ENCODE measurements at regions not wholly inside any gene's neighbourhood (a gene's known extent, or its start where the extent isn't known, plus 50 kb on each side); places are given as distances from the start of the nearest gene placed in this dataset.

GRCh38 chr4:114136069-114136468 is 156.6 kb upstream of the ARSJ start:
- no peak overlapping the region for H3K14ac ChIP-seq (ENCODE audit: insufficient read length)
- TF ChIP-seq TCF12 (IDR thresholded peaks at IDR 0.05; ENCODE audit: low read depth, low read length) (no peak), ZNF274 (IDR thresholded peaks at IDR 0.05; ENCODE audit: borderline replicate concordance, extremely low read depth, low read length) (no peak), JUND (IDR thresholded peaks at IDR 0.05; ENCODE audit: low read length) (no peak), SIRT6 (IDR thresholded peaks at IDR 0.05; ENCODE audit: low read length) (no peak), YY1 (IDR thresholded peaks at IDR 0.05; ENCODE audit: low read depth, low read length) (no peak), KDM5A (IDR thresholded peaks at IDR 0.05; ENCODE audit: low read length) (no peak), HDAC6 (IDR thresholded peaks at IDR 0.05; ENCODE audit: low read depth, low read length) (no peak), BRCA1 (IDR thresholded peaks at IDR 0.05; ENCODE audit: low read depth, low read length) (no peak), JUN (IDR thresholded peaks at IDR 0.05; ENCODE audit: low read depth, low read length) (no peak), KDM1A (IDR thresholded peaks at IDR 0.05; ENCODE audit: borderline replicate concordance, low read length) (no peak), SIN3A (conservative IDR thresholded peaks at IDR 0.05 in 1 of 2, IDR thresholded peaks at IDR 0.05 in 1 of 2; ENCODE audit: low read depth in 1 of 2, low read length in 2 of 2) (no peak), POLR2AphosphoS5 (IDR thresholded peaks at IDR 0.05; ENCODE audit: low read depth, low read length) (no peak), SRF (IDR thresholded peaks at IDR 0.05; ENCODE audit: low read depth, low read length) (no peak), RNF2 (IDR thresholded peaks at IDR 0.05; ENCODE audit: borderline replicate concordance, low read depth, low read length, missing control alignments, poor library complexity, severe bottlenecking) (no peak), SP1 (IDR thresholded peaks at IDR 0.05; ENCODE audit: low read depth, low read length) (no peak)
- FAIRE-seq (no peak), DNase-seq (ENCODE audit: low read depth in 1 of 2, low spot score in 2 of 2) (no peak)
- no peak overlapping the region for H3K23ac ChIP-seq (ENCODE audit: insufficient read length)
- no peak overlapping the region for H2AFZ ChIP-seq (ENCODE audit: low read length)
- H2BK5ac ChIP-seq (ENCODE audit: low read depth, low read length), result no peak overlapping the region
- peaks cover 0 to 3% (median under 1%) of the 10 kb centered on the region in 4 experiments; a peak in 2 of 7 replicates for H3K4me1 ChIP-seq (replicated peaks in 1 of 4; ENCODE audit: control insufficient read depth in 3 of 4, insufficient read depth in 4 of 4, low read length in 3 of 4)
- no peak overlapping the region for H4K91ac ChIP-seq (replicated peaks; ENCODE audit: insufficient read length, low read length)
- no peak overlapping the region for H3K4ac ChIP-seq (replicated peaks; ENCODE audit: insufficient read length, low read depth, low read length)
- H4K5ac ChIP-seq (ENCODE audit: insufficient read length, low read depth, low read length), result no peak overlapping the region
- no peak overlapping the region for H2BK120ac ChIP-seq (replicated peaks; ENCODE audit: low read depth, low read length)
- H4K8ac ChIP-seq (ENCODE audit: extremely low read depth, insufficient read depth, low read length), result no peak overlapping the region
- no peaks in the 10 kb centered on the region for H3K23me2 ChIP-seq (ENCODE audit: low read depth, low read length)
- no peak overlapping the region for H2BK15ac ChIP-seq (ENCODE audit: low read length)
- no peaks in the 10 kb centered on the region for H3K9me3 ChIP-seq (ENCODE audit: insufficient read depth in 2 of 2, low read depth in 1 of 2, low read length in 1 of 2)
- no peak overlapping the region for H3K27ac ChIP-seq (ENCODE audit: low read depth, low read length)
- H2BK12ac ChIP-seq (ENCODE audit: low read depth, low read length), result no peak overlapping the region
- H3K9ac ChIP-seq (replicated peaks in 1 of 4; ENCODE audit: extremely low read depth in 1 of 4, low read depth in 3 of 4, low read length in 3 of 4), result no peak overlapping the region
- no peaks in the 10 kb centered on the region for H3K36me3 ChIP-seq (ENCODE audit: control insufficient read depth in 2 of 4, insufficient read depth in 4 of 4, low read length in 3 of 4)
- H3K56ac ChIP-seq (replicated peaks; ENCODE audit: insufficient read length, low read depth, low read length), result no peak overlapping the region
- no peaks in the 10 kb centered on the region for H3K79me2 ChIP-seq (ENCODE audit: control insufficient read depth in 1 of 2, insufficient read depth in 2 of 2, low read length in 2 of 2)
- ChIA-PET CTCF (ENCODE audit: partially characterized antibody) (interaction anchor here (1.2 kb wide), 1 partner anchor 12 kb away, joined by 3 read pairs; no protein-coding TSS in a partner anchor), POLR2A (ENCODE audit: partially characterized antibody) (no interaction called here)
- H2BK20ac ChIP-seq (ENCODE audit: low read length), result no peak overlapping the region
- H3K18ac ChIP-seq (ENCODE audit: extremely low read depth, low read length), result no peak overlapping the region
- no peaks in the 10 kb centered on the region for H4K20me1 ChIP-seq (replicated peaks in 1 of 2; ENCODE audit: control insufficient read depth in 1 of 2, insufficient read depth in 2 of 2, low read length in 2 of 2)
- no peaks in the 10 kb centered on the region for H3K27me3 ChIP-seq (replicated peaks in 1 of 4; ENCODE audit: control insufficient read depth in 3 of 4, extremely low read depth in 1 of 4, insufficient read depth in 3 of 4, low read length in 3 of 4)
- no peak overlapping the region for H3K4me2 ChIP-seq (ENCODE audit: insufficient read depth in 1 of 2, low read depth in 2 of 2, low read length in 2 of 2)
- H3K79me1 ChIP-seq (ENCODE audit: low read depth, low read length), result no peaks in the 10 kb centered on the region
- H2AK5ac ChIP-seq (ENCODE audit: low read depth, low read length), result no peak overlapping the region
- H3K4me3 ChIP-seq (ENCODE audit: extremely low read depth in 1 of 4, insufficient read depth in 2 of 4, low read depth in 3 of 4, low read length in 4 of 4), result no peak overlapping the region

Measured in H1 (cell line).